GM12891 (cell line): ENCODE measurements at regions not wholly inside any gene's neighbourhood (a gene's known extent, or its start where the extent isn't known, plus 50 kb on each side); places are given as distances from the start of the nearest gene placed in this dataset.

ENCODE experiments used
- POLR2A ChIP-seq: IDR thresholded peaks from 2 replicates; pipeline ENCODE4 v1.6.1; 2011; ENCODE audit warnings: low read depth, low read length, control low read depth
- POLR2AphosphoS5 ChIP-seq: IDR thresholded peaks from 2 replicates; pipeline ENCODE4 v1.6.1; 2011; ENCODE audit warnings: low read depth, low read length, control low read depth
- TAF1 ChIP-seq: IDR thresholded peaks from 2 replicates; pipeline ENCODE4 v1.6.1; 2011; ENCODE audit warnings: low read depth, low read length, control low read depth

GRCh38 chr10:22058201-22058600, 54.7 kb upstream of the DNAJC1 start:
- TF ChIP-seq POLR2AphosphoS5 (no peak), POLR2A (no peak), TAF1 (no peak)
